GM23248 (cell line): ENCODE measurements at regions not wholly inside any gene's neighbourhood (a gene's known extent, or its start where the extent isn't known, plus 50 kb on each side); places are given as distances from the start of the nearest gene placed in this dataset.

Source experiments
- DNase-seq: peaks from one replicate; pipeline ENCODE4 v3.0.0-alpha.2; 2015
- H2AFZ ChIP-seq: fragments of 200-600 bp; sonication (generic); 2 replicates; pipeline ENCODE4 v1.6.1; 2016; ENCODE audit warnings: antibody characterized with exemption
- H3F3A ChIP-seq: fragments of 200-600 bp; sonication (generic); 2 replicates; pipeline ENCODE4 v1.6.1; 2016; ENCODE audit warnings: mild to moderate bottlenecking, antibody characterized with exemption, mixed run types; ENCODE audit not compliant: insufficient read depth
- H3K27ac ChIP-seq: fragments of 200-600 bp; sonication (generic); 2 replicates; pipeline ENCODE4 v1.5.1; 2016; ENCODE audit warnings: mild to moderate bottlenecking
- H3K27me3 ChIP-seq: fragments of 200-600 bp; sonication (generic); replicated peaks from 2 replicates; pipeline ENCODE4 v1.6.1; 2016; ENCODE audit warnings: mild to moderate bottlenecking; ENCODE audit not compliant: insufficient read depth
- H3K36me3 ChIP-seq: fragments of 200-600 bp; sonication (generic); 2 replicates; pipeline ENCODE4 v1.6.1; 2016; ENCODE audit warnings: low read depth, mild to moderate bottlenecking
- H3K4me1 ChIP-seq: fragments of 200-600 bp; sonication (generic); 2 replicates; pipeline ENCODE4 v1.6.1; 2016; ENCODE audit warnings: mild to moderate bottlenecking; ENCODE audit not compliant: insufficient read depth
- H3K4me2 ChIP-seq: fragments of 200-600 bp; sonication (generic); one replicate; pipeline ENCODE4 v1.6.1; 2016; ENCODE audit warnings: mild to moderate bottlenecking; ENCODE audit not compliant: unreplicated experiment
- H3K4me3 ChIP-seq: fragments of 200-600 bp; sonication (generic); 2 replicates; pipeline ENCODE4 v1.5.1; 2016; ENCODE audit warnings: mild to moderate bottlenecking
- H3K79me2 ChIP-seq: fragments of 200-600 bp; sonication (generic); 2 replicates; pipeline ENCODE4 v1.6.1; 2016; ENCODE audit warnings: mild to moderate bottlenecking; ENCODE audit not compliant: insufficient read depth
- H3K9ac ChIP-seq: fragments of 200-600 bp; sonication (generic); 2 replicates; pipeline ENCODE4 v1.6.1; 2016; ENCODE audit warnings: mild to moderate bottlenecking
- H3K9me2 ChIP-seq: fragments of 200-600 bp; sonication (generic); 2 replicates; pipeline ENCODE4 v1.6.1; 2016; ENCODE audit warnings: mixed run types, mild to moderate bottlenecking, moderate library complexity; ENCODE audit not compliant: insufficient read depth
- H3K9me3 ChIP-seq: fragments of 200-600 bp; sonication (generic); one replicate; pipeline ENCODE4 v1.6.1; 2017; ENCODE audit warnings: low read depth
- H4K20me1 ChIP-seq: fragments of 200-600 bp; sonication (generic); 2 replicates; pipeline ENCODE4 v1.6.0; 2016; ENCODE audit not compliant: insufficient read depth
- EZH2 ChIP-seq: fragments of 200-600 bp; sonication (generic); IDR thresholded peaks from 2 replicates; pipeline ENCODE4 v1.6.1; 2018; ENCODE audit warnings: antibody characterized with exemption, mild to moderate bottlenecking; ENCODE audit not compliant: insufficient read depth, poor library complexity, severe bottlenecking
- EZH2phosphoT487 ChIP-seq: fragments of 200-600 bp; sonication (generic); IDR thresholded peaks from 2 replicates; pipeline ENCODE4 v1.6.1; 2018; ENCODE audit warnings: antibody characterized with exemption, moderate library complexity, mild to moderate bottlenecking, low read depth; ENCODE audit not compliant: insufficient read depth
- WGBS, 2 experiments: methylation state at CpG; one replicate each; pipeline ENCODE4 v1.1.6; 2015 to 2017; ENCODE audit warnings: low lambda C conversion rate in 2 of 2, low coverage in 1 of 2; ENCODE audit errors: missing lambda C conversion rate in 2 of 2; 5-methylcytosine and 5-hydroxymethylcytosine counted together
- in situ Hi-C: fragments of 300-500 bp; cut with MboI; formaldehyde crosslinking; loops from 2 replicates; pipeline ENCODE4 v1.15.0; 2020

- DNase-seq: no peak
- no peak for TF ChIP-seq EZH2
- TF ChIP-seq EZH2phosphoT487: no peak
- H2AFZ ChIP-seq: no peak overlapping the region
- no peaks in the 10 kb centered on the region for H3K36me3 ChIP-seq
- peaks cover 10% of the 10 kb centered on the region for H3F3A ChIP-seq
- no peaks in the 10 kb centered on the region for H4K20me1 ChIP-seq
- 74 to 81% methylated on average over 10 to 12 of the region's 12 CpGs for WGBS, 2 experiments
- no peak overlapping the region for H3K9ac ChIP-seq
- no peaks in the 10 kb centered on the region for H3K79me2 ChIP-seq
- H3K4me3 ChIP-seq: no peak overlapping the region
- in situ Hi-C loops: no loop called here
- H3K9me3 ChIP-seq: no peaks in the 10 kb centered on the region
- no peak overlapping the region for H3K27ac ChIP-seq
- H3K9me2 ChIP-seq: no peaks in the 10 kb centered on the region
- peaks cover 37% of the 10 kb centered on the region for H3K4me1 ChIP-seq
- H3K4me2 ChIP-seq: no peak overlapping the region
- peaks cover 15% of the 10 kb centered on the region for H3K27me3 ChIP-seq
Observed at GRCh38 chr10:69729326-69730048, 72.2 kb upstream of the COL13A1 start.

- DNase-seq: peak; percentile 79
- H3K27ac ChIP-seq: no peak overlapping the region
- no peaks in the 10 kb centered on the region for H3K9me2 ChIP-seq
- 31 to 38% methylated on average over 16 of the region's 16 CpGs for WGBS, 2 experiments
- H4K20me1 ChIP-seq: no peaks in the 10 kb centered on the region
- no peaks in the 10 kb centered on the region for H3K36me3 ChIP-seq
- H2AFZ ChIP-seq: no peak overlapping the region
- no peak overlapping the region for H3K4me2 ChIP-seq
- H3K9ac ChIP-seq: no peak overlapping the region
- no peaks in the 10 kb centered on the region for H3K9me3 ChIP-seq
- no peak overlapping the region for H3K4me3 ChIP-seq
- H3K79me2 ChIP-seq: no peaks in the 10 kb centered on the region
- in situ Hi-C loops: no loop called here
- TF ChIP-seq EZH2phosphoT487 (no peak), EZH2 (no peak)
- peaks cover 38% of the 10 kb centered on the region for H3K4me1 ChIP-seq
- 0 out of 2 replicates have a peak, but pooled peaks cover 5% of the 10 kb centered on the region for H3K27me3 ChIP-seq
- H3F3A ChIP-seq: peaks cover 15% of the 10 kb centered on the region
Observed at GRCh38 chr10:69730251-69731156, 71.2 kb upstream of the COL13A1 start.

- WGBS, 2 experiments: 23 to 29% methylated on average over 3 of the region's 3 CpGs
- Histone ChIP-seq H3K4me1 (peaks cover 38% of the 10 kb centered on the region), H3K27me3 (no peaks in the 10 kb centered on the region), H3K9ac (no peak overlapping the region), H3K4me3 (no peak overlapping the region), H2AFZ (no peak overlapping the region), H3K4me2 (no peak overlapping the region), H3K27ac (no peak overlapping the region), H3K79me2 (no peaks in the 10 kb centered on the region), H3K9me3 (no peaks in the 10 kb centered on the region), H3K36me3 (no peaks in the 10 kb centered on the region), H4K20me1 (no peaks in the 10 kb centered on the region), H3K9me2 (no peaks in the 10 kb centered on the region), H3F3A (peaks cover 15% of the 10 kb centered on the region)
- peak; percentile 36 for DNase-seq
- in situ Hi-C loops: no loop called here
- TF ChIP-seq EZH2 (no peak), EZH2phosphoT487 (no peak)
Observed at GRCh38 chr10:69731184-69731583, 70.5 kb upstream of the COL13A1 start.

- no peaks in the 10 kb centered on the region for H4K20me1 ChIP-seq
- 81 to 87% methylated on average over 8 of the region's 8 CpGs for WGBS, 2 experiments
- no peaks in the 10 kb centered on the region for H3K27me3 ChIP-seq
- H3K27ac ChIP-seq: no peak overlapping the region
- TF ChIP-seq EZH2: no peak
- TF ChIP-seq EZH2phosphoT487: no peak
- no peak overlapping the region for H2AFZ ChIP-seq
- H3K4me1 ChIP-seq: peaks cover 38% of the 10 kb centered on the region
- in situ Hi-C loops: no loop called here
- no peak overlapping the region for H3K9ac ChIP-seq
- no peaks in the 10 kb centered on the region for H3K36me3 ChIP-seq
- H3K79me2 ChIP-seq: no peaks in the 10 kb centered on the region
- no peaks in the 10 kb centered on the region for H3K9me3 ChIP-seq
- H3F3A ChIP-seq: peaks cover 15% of the 10 kb centered on the region
- no peaks in the 10 kb centered on the region for H3K9me2 ChIP-seq
- H3K4me3 ChIP-seq: no peak overlapping the region
- H3K4me2 ChIP-seq: no peak overlapping the region
- no peak for DNase-seq
Observed at GRCh38 chr10:69731698-69732097, 70.0 kb upstream of the COL13A1 start.
